ENCODE measurements at regions not wholly inside any gene's neighbourhood (a gene's known extent, or its start where the extent isn't known, plus 50 kb on each side); places are given as distances from the start of the nearest gene placed in this dataset.

DNA sequence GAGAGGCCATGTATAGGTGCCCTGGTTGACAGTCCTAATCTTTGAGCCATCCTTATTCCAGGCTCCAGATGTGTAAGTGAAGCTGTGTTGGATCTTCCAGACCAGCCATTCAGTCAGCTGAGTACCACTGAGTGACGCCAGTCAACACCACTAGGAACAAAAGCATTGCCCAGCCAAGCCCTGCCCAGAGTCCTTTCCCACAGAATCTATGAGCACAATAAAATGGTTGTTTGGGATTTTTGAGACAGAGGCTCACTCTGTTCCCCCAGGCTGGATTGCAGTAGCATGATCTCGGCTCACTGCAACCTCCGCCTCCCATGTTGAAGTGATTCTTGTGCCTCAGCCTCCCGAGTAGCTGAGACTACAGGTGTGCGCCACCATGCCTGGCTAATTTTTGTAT lies 262.5 kb downstream of the BCOR start:
- no peak for DNase-seq (ENCODE audit: extremely low read depth, low read depth)
- no peak for TF ChIP-seq CTCF (IDR thresholded peaks at IDR 0.05; ENCODE audit: low read depth, low read length)

DNA sequence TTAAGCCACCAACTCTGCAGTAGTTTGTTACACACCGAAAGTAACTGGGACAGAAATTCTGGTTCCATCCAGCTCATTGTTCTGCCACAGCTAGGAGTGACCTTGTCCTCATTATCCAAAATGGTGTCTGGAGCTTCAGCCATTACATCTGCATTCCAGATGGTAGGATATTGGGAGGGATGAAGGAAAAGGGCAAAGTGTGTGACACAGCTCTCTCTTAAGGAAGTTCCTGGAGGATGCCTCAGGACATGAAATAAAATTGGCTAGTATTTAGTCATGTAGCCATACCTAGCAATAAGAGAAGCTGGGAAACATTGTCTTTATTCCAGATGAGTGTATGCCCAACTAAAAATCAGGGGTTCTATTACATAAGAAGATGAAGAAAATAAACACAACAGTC lies 262.0 kb downstream of the BCOR start:
- TF ChIP-seq CTCF (IDR thresholded peaks at IDR 0.05; ENCODE audit: low read depth, low read length) = no peak
- no peak for DNase-seq (ENCODE audit: extremely low read depth, low read depth)

- no peak for TF ChIP-seq CTCF (IDR thresholded peaks at IDR 0.05; ENCODE audit: low read depth, low read length)
- DNase-seq (ENCODE audit: extremely low read depth, low read depth) = no peak
Observed at GRCh38 chrX:39836802-39837420, 260.8 kb downstream of the BCOR start.

- no peak for DNase-seq (ENCODE audit: extremely low read depth, low read depth)
- no peak for TF ChIP-seq CTCF (IDR thresholded peaks at IDR 0.05; ENCODE audit: low read depth, low read length)
Observed at GRCh38 chrX:39837688-39838087, 260.1 kb downstream of the BCOR start.

DNA sequence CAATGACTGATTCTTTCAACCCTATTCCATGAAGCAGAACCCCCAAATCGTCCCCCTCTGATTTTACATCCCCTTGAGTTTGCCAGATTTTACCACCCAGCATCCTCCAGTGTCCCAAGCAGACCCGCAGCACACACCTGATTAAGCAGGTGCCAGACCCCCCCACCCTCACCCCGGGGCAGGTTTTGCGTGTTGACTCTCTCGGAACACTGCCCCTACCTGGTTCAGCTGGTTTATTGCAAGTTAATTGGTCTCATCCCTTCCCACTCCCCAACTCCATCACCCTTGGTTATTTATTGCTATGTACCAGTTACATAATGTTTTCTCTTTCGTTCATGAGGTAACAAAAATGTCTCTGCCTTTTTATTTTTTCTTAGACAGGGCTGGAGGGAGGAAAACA lies 258.4 kb downstream of the BCOR start:
- no peak; the same call in 1 of the 2 replicates for TF ChIP-seq CTCF (IDR thresholded peaks at IDR 0.05; ENCODE audit: low read depth, low read length)
- no peak for DNase-seq (ENCODE audit: extremely low read depth, low read depth)

DNA sequence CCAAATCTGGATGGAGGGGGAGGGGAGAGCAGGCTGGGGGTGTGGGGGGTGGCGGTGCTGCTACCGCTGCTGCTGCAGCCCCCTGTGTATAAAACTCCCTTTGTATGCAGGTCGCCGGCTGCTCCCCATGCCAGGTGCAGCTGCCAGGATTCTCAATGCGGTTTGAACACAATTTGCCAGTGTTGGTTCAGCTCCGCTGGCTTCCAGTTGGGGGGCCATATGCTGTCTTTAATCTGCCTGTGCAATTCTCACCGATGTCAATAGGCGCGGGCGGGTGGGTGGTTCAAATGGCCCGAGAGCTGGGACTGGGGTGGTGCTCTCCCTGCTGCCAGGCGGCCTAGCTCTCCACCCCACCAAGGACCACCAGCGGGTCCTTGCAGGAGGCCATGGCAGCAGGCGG lies 257.6 kb downstream of the BCOR start:
- no peak for TF ChIP-seq CTCF (IDR thresholded peaks at IDR 0.05; ENCODE audit: low read depth, low read length)
- DNase-seq (ENCODE audit: extremely low read depth, low read depth) = no peak

GRCh38 chrX:39840581-39841093 lies 257.1 kb downstream of the BCOR start:
- no peak for DNase-seq (ENCODE audit: extremely low read depth, low read depth)
- no peak for TF ChIP-seq CTCF (IDR thresholded peaks at IDR 0.05; ENCODE audit: low read depth, low read length)

All from AG09319 (cell line).